Keratinocyte (primary cell): ENCODE measurements at regions not wholly inside any gene's neighbourhood (a gene's known extent, or its start where the extent isn't known, plus 50 kb on each side); places are given as distances from the start of the nearest gene placed in this dataset.

Experiments
- DNase-seq: peaks from one replicate; pipeline ENCODE4 v3.0.0-alpha.2; 2011; ENCODE audit warnings: low read depth, missing footprints, low spot score
- FAIRE-seq: peaks from 2 replicates; lab custom pipeline; 2011; peaks lifted over from hg19 to GRCh38; lab: Jason Lieb, UNC
- H2AFZ ChIP-seq: 2 replicates; pipeline ENCODE4 v1.6.0; 2012; ENCODE audit warnings: low read length, control low read depth, inconsistent platforms; ENCODE audit not compliant: control insufficient read depth
- H3K27ac ChIP-seq: 2 replicates; pipeline ENCODE4 v1.5.1; 2011; ENCODE audit warnings: low read length; ENCODE audit not compliant: control insufficient read depth, insufficient read depth
- H3K27me3 ChIP-seq: 3 replicates; pipeline ENCODE4 v1.6.0; 2011; ENCODE audit warnings: low read length; ENCODE audit not compliant: control insufficient read depth, insufficient read depth; ENCODE audit errors: extremely low read depth
- H3K36me3 ChIP-seq, 2 experiments: 2 replicates in 1 of 2; 3 replicates in 1 of 2; pipeline ENCODE4 v1.5.1; 2011; ENCODE audit warnings: low read length in 2 of 2, mild to moderate bottlenecking in 1 of 2; ENCODE audit not compliant: control insufficient read depth in 2 of 2, insufficient read depth in 2 of 2; ENCODE audit errors: extremely low read depth in 1 of 2
- H3K4me1 ChIP-seq: 3 replicates; pipeline ENCODE4 v1.5.1; 2011; ENCODE audit warnings: low read length; ENCODE audit not compliant: control insufficient read depth, insufficient read depth; ENCODE audit errors: extremely low read depth
- H3K4me2 ChIP-seq: 3 replicates; pipeline ENCODE4 v1.6.0; 2011; ENCODE audit warnings: low read depth, low read length; ENCODE audit not compliant: control insufficient read depth, insufficient read depth; ENCODE audit errors: extremely low read depth
- H3K4me3 ChIP-seq, 3 experiments: fragments of 200-600 bp in 1 of 3; sonication (generic) in 1 of 3; 2 replicates in 2 of 3; 3 replicates in 1 of 3; pipeline ENCODE4 v1.5.1; 2011 to 2016; ENCODE audit warnings: low read length in 3 of 3, mild to moderate bottlenecking in 3 of 3, control low read depth in 2 of 3, inconsistent platforms in 1 of 3, low read depth in 1 of 3, mixed read lengths in 1 of 3, mixed run types in 1 of 3, moderate library complexity in 1 of 3; ENCODE audit not compliant: control insufficient read depth in 2 of 3, insufficient read depth in 2 of 3; ENCODE audit errors: extremely low read depth in 1 of 3
- H3K79me2 ChIP-seq: 2 replicates; pipeline ENCODE4 v1.6.0; 2012; ENCODE audit warnings: low read length; ENCODE audit not compliant: control insufficient read depth, insufficient read depth
- H3K9ac ChIP-seq: 3 replicates; pipeline ENCODE4 v1.6.0; 2011; ENCODE audit warnings: low read length; ENCODE audit not compliant: control insufficient read depth, insufficient read depth; ENCODE audit errors: extremely low read depth
- H3K9me1 ChIP-seq: 3 replicates; pipeline ENCODE4 v1.6.0; 2011; ENCODE audit warnings: low read length; ENCODE audit not compliant: control insufficient read depth, insufficient read depth; ENCODE audit errors: extremely low read depth
- H3K9me3 ChIP-seq: 2 replicates; pipeline ENCODE4 v1.5.1; 2012; ENCODE audit warnings: low read depth, low read length; ENCODE audit not compliant: control insufficient read depth
- H4K20me1 ChIP-seq: 3 replicates; pipeline ENCODE4 v1.6.0; 2011; ENCODE audit warnings: low read length; ENCODE audit not compliant: control insufficient read depth, insufficient read depth; ENCODE audit errors: extremely low read depth
- EZH2 ChIP-seq: IDR thresholded peaks from one replicate; pipeline ENCODE4 v1.6.1; 2012; ENCODE audit warnings: inconsistent platforms, mild to moderate bottlenecking, low read length, moderate library complexity
- dilution Hi-C: fragments of 300-500 bp; cut with MboI; formaldehyde crosslinking; loops from one replicate; pipeline ENCODE4 v1.7.0; 2020; ENCODE audit warnings: low sequenced_read_pairs; ENCODE audit not compliant: extremely low pct_ligation_motif_present
- TF ChIP-seq, protein P1 (sequence below), 3 experiments: IDR thresholded peaks in 1 of 3; conservative IDR thresholded peaks in 1 of 3; optimal IDR thresholded peaks in 1 of 3; 2 replicates in 2 of 3; 3 replicates in 1 of 3; pipeline versions ENCODE3 to v1.5.1; 2011; ENCODE audit warnings: low read length in 3 of 3, mild to moderate bottlenecking in 3 of 3, moderate library complexity in 2 of 3, control low read depth in 1 of 3, inconsistent platforms in 1 of 3; ENCODE audit not compliant: insufficient read depth in 2 of 3; ENCODE audit errors: extremely low read depth in 1 of 3

DNA sequence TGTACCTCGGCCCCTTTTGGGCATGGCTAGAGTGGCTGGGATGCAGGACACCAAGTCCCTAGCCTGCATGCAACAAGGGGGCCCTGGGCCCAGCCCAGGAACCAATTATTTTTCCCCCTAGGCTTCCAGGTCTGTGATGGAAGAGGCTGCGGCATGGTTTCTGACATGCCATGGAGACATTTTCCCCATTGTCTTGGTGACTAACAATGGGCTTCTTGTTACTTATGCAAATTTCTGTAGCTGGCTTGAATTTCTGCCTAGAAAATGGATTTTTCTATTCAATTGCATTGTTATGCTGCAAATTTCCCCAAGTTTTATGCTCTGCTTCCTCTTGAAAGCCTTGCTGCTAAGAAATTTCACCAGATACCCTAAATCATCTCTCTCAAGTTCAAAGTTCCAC lies 1269.6 kb upstream of the CITED2 start:
- no peaks in the 10 kb centered on the region for H3K9me1 ChIP-seq
- no peaks in the 10 kb centered on the region for H3K27me3 ChIP-seq
- no peak overlapping the region for H3K27ac ChIP-seq
- no peak overlapping the region for H3K4me3 ChIP-seq
- no peak overlapping the region for H3K4me2 ChIP-seq
- H3K36me3 ChIP-seq = no peaks in the 10 kb centered on the region
- no peak for TF ChIP-seq EZH2
- TF ChIP-seq, protein P1, sequence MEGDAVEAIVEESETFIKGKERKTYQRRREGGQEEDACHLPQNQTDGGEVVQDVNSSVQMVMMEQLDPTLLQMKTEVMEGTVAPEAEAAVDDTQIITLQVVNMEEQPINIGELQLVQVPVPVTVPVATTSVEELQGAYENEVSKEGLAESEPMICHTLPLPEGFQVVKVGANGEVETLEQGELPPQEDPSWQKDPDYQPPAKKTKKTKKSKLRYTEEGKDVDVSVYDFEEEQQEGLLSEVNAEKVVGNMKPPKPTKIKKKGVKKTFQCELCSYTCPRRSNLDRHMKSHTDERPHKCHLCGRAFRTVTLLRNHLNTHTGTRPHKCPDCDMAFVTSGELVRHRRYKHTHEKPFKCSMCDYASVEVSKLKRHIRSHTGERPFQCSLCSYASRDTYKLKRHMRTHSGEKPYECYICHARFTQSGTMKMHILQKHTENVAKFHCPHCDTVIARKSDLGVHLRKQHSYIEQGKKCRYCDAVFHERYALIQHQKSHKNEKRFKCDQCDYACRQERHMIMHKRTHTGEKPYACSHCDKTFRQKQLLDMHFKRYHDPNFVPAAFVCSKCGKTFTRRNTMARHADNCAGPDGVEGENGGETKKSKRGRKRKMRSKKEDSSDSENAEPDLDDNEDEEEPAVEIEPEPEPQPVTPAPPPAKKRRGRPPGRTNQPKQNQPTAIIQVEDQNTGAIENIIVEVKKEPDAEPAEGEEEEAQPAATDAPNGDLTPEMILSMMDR (optimal IDR thresholded peaks at IDR 0.05 in 1 of 3, IDR thresholded peaks at IDR 0.05 in 1 of 3, conservative IDR thresholded peaks at IDR 0.05 in 1 of 3; ENCODE audit: extremely low read depth in 1 of 3, insufficient read depth in 2 of 3, low read length in 3 of 3) = no peak
- no peak for DNase-seq
- H3K4me1 ChIP-seq = no peaks in the 10 kb centered on the region
- H3K9ac ChIP-seq = no peak overlapping the region
- no peaks in the 10 kb centered on the region for H4K20me1 ChIP-seq
- dilution Hi-C loops = no loop called here
- no peaks in the 10 kb centered on the region for H3K79me2 ChIP-seq
- no peak for FAIRE-seq
- H3K9me3 ChIP-seq = no peaks in the 10 kb centered on the region
- H2AFZ ChIP-seq = no peak overlapping the region

DNA sequence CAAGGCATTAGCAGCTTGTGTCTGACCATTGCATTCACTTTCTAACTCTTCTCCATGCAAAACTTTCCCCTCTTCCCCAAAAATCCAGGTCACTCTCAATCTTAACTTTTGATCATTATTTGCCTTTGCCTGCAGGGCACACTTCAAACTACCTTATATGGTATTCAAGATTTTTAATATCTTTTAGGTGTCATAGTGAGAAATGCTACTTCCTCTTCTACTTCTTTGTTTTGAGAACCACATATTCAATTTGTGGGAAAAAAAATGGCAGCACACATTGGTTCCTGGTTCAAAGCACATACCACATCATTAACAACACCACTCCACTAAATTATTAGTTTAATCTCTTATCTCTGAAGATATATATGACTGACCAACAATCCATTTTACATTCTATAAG lies 1267.0 kb upstream of the CITED2 start:
- no peaks in the 10 kb centered on the region for H3K9me1 ChIP-seq
- H3K4me2 ChIP-seq = no peak overlapping the region
- FAIRE-seq = no peak
- H2AFZ ChIP-seq = no peak overlapping the region
- no peaks in the 10 kb centered on the region for H4K20me1 ChIP-seq
- H3K27ac ChIP-seq = no peak overlapping the region
- no peak overlapping the region for H3K4me3 ChIP-seq
- no peak for TF ChIP-seq EZH2
- TF ChIP-seq, protein P1 (optimal IDR thresholded peaks at IDR 0.05 in 1 of 3, IDR thresholded peaks at IDR 0.05 in 1 of 3, conservative IDR thresholded peaks at IDR 0.05 in 1 of 3; ENCODE audit: extremely low read depth in 1 of 3, insufficient read depth in 2 of 3, low read length in 3 of 3) = no peak
- DNase-seq = no peak
- no peaks in the 10 kb centered on the region for H3K4me1 ChIP-seq
- no peaks in the 10 kb centered on the region for H3K27me3 ChIP-seq
- no peak overlapping the region for H3K9ac ChIP-seq
- no peaks in the 10 kb centered on the region for H3K9me3 ChIP-seq
- no peaks in the 10 kb centered on the region for H3K79me2 ChIP-seq
- dilution Hi-C loops = no loop called here
- no peaks in the 10 kb centered on the region for H3K36me3 ChIP-seq
